H1 (cell line): ENCODE measurements at regions not wholly inside any gene's neighbourhood (a gene's known extent, or its start where the extent isn't known, plus 50 kb on each side); places are given as distances from the start of the nearest gene placed in this dataset.
"Not testable (repeated sequence)": the region's sequence is repeated elsewhere in the genome, so short reads cannot be mapped to it uniquely, and the experiment has no call there.

Experiments
- CTCF ChIA-PET: fragments of 300-600 bp; sonication (Branson Sonifier 250); formaldehyde crosslinking; loops from one replicate; lab custom pipeline; 2021; ENCODE audit not compliant: partially characterized antibody; lab: Charles Lee
- POLR2A ChIA-PET: fragments of 300-600 bp; sonication (Branson Sonifier 250); formaldehyde crosslinking; loops from one replicate; lab custom pipeline; 2021; ENCODE audit warnings: inconsistent platforms; ENCODE audit not compliant: partially characterized antibody; lab: Charles Lee
- DNase-seq, 2 experiments: peaks; one replicate each; pipeline versions ENCODE4 v3.0.0 to v3.0.0-alpha.2; 2010 to 2022; ENCODE audit warnings: low spot score in 2 of 2, low read depth in 1 of 2, mixed read lengths in 1 of 2
- FAIRE-seq: peaks from 2 replicates; lab custom pipeline; 2011; peaks lifted over from hg19 to GRCh38; lab: Jason Lieb, UNC
- H2AFZ ChIP-seq: 2 replicates; pipeline ENCODE4 v1.8.1; 2012; ENCODE audit warnings: low read length, inconsistent platforms
- H2AK5ac ChIP-seq: 2 replicates; pipeline ENCODE4 v1.6.1; 2013; ENCODE audit warnings: low read depth, low read length
- H2BK120ac ChIP-seq: replicated peaks from 2 replicates; pipeline ENCODE3; 2013; ENCODE audit warnings: low read depth, low read length, inconsistent platforms
- H2BK12ac ChIP-seq: 2 replicates; pipeline ENCODE4 v1.6.1; 2013; ENCODE audit warnings: low read depth, low read length
- H2BK15ac ChIP-seq: 2 replicates; pipeline ENCODE4 v1.6.1; 2013; ENCODE audit warnings: low read length
- H2BK20ac ChIP-seq: 2 replicates; pipeline ENCODE4 v1.6.1; 2013; ENCODE audit warnings: low read length
- H2BK5ac ChIP-seq: 2 replicates; pipeline ENCODE4 v1.6.1; 2013; ENCODE audit warnings: low read depth, low read length
- H3K14ac ChIP-seq: 2 replicates; pipeline ENCODE4 v1.6.1; 2013; ENCODE audit warnings: inconsistent platforms; ENCODE audit not compliant: insufficient read length
- H3K18ac ChIP-seq: 2 replicates; pipeline ENCODE4 v1.6.1; 2013; ENCODE audit warnings: low read length; ENCODE audit errors: extremely low read depth
- H3K23ac ChIP-seq: 2 replicates; pipeline ENCODE4 v1.6.1; 2013; ENCODE audit warnings: inconsistent platforms; ENCODE audit not compliant: insufficient read length
- H3K23me2 ChIP-seq: 2 replicates; pipeline ENCODE4 v1.6.1; 2013; ENCODE audit warnings: low read depth, low read length
- H3K27ac ChIP-seq: 2 replicates; pipeline ENCODE4 v1.6.1; 2011; ENCODE audit warnings: low read depth, low read length, inconsistent platforms
- H3K27me3 ChIP-seq, 4 experiments: replicated peaks in 1 of 4; 1 replicate in 1 of 4; 2 replicates in 3 of 4; pipeline versions ENCODE4 v1.6.1 to v1.8.1; 2011 to 2013; ENCODE audit warnings: low read length in 3 of 4, mild to moderate bottlenecking in 3 of 4, inconsistent platforms in 2 of 4, mixed read lengths in 2 of 4, moderate library complexity in 1 of 4; ENCODE audit not compliant: control insufficient read depth in 3 of 4, insufficient read depth in 3 of 4; ENCODE audit errors: extremely low read depth in 1 of 4
- H3K36me3 ChIP-seq, 4 experiments: 2 replicates each; pipeline versions ENCODE4 v1.6.1 to v1.8.1; 2011 to 2013; ENCODE audit warnings: mild to moderate bottlenecking in 4 of 4, low read length in 3 of 4, moderate library complexity in 2 of 4, control low read depth in 1 of 4, inconsistent platforms in 1 of 4; ENCODE audit not compliant: insufficient read depth in 4 of 4, control insufficient read depth in 2 of 4
- H3K4ac ChIP-seq: replicated peaks from 2 replicates; pipeline ENCODE3; 2013; ENCODE audit warnings: low read length, low read depth, mixed read lengths, inconsistent platforms; ENCODE audit not compliant: insufficient read length
- H3K4me1 ChIP-seq, 4 experiments: replicated peaks in 1 of 4; 1 replicate in 1 of 4; 2 replicates in 3 of 4; pipeline versions ENCODE4 v1.6.1 to v1.8.1; 2011 to 2013; ENCODE audit warnings: low read length in 3 of 4, inconsistent platforms in 2 of 4, mixed read lengths in 1 of 4; ENCODE audit not compliant: insufficient read depth in 4 of 4, control insufficient read depth in 3 of 4
- H3K4me2 ChIP-seq, 2 experiments: 2 replicates each; pipeline versions ENCODE4 v1.6.1 to v1.8.1; 2011 to 2013; ENCODE audit warnings: low read depth in 2 of 2, low read length in 2 of 2, control low read depth in 1 of 2, inconsistent platforms in 1 of 2, mild to moderate bottlenecking in 1 of 2; ENCODE audit not compliant: insufficient read depth in 1 of 2
- H3K4me3 ChIP-seq, 4 experiments: fragments of 200-600, 300-600 bp in 1 of 4; sonication (generic), shearing (Covaris generic), sonication (Bioruptor Twin) in 1 of 4; 2 replicates each; pipeline versions ENCODE4 v1.5.1 to v1.8.1; 2011 to 2016; ENCODE audit warnings: low read length in 4 of 4, low read depth in 3 of 4, control low read depth in 2 of 4, inconsistent platforms in 2 of 4, mild to moderate bottlenecking in 2 of 4, mixed read lengths in 1 of 4, moderate library complexity in 1 of 4; ENCODE audit not compliant: insufficient read depth in 2 of 4; ENCODE audit errors: extremely low read depth in 1 of 4
- H3K56ac ChIP-seq: replicated peaks from 2 replicates; pipeline ENCODE3; 2013; ENCODE audit warnings: low read depth, mild to moderate bottlenecking, mixed read lengths, low read length, inconsistent platforms; ENCODE audit not compliant: insufficient read length
- H3K79me1 ChIP-seq: 2 replicates; pipeline ENCODE4 v1.6.1; 2013; ENCODE audit warnings: low read depth, low read length, control low read depth
- H3K79me2 ChIP-seq, 2 experiments: 2 replicates each; pipeline versions ENCODE4 v1.6.1 to v1.8.1; 2012 to 2013; ENCODE audit warnings: low read length in 2 of 2, mild to moderate bottlenecking in 2 of 2, inconsistent platforms in 1 of 2; ENCODE audit not compliant: insufficient read depth in 2 of 2, control insufficient read depth in 1 of 2
- H3K9ac ChIP-seq, 4 experiments: replicated peaks in 1 of 4; 1 replicate in 1 of 4; 2 replicates in 3 of 4; pipeline versions ENCODE4 v1.6.1 to v1.8.1; 2011 to 2013; ENCODE audit warnings: low read depth in 3 of 4, low read length in 3 of 4, control low read depth in 2 of 4, mild to moderate bottlenecking in 2 of 4, moderate library complexity in 2 of 4, inconsistent platforms in 1 of 4; ENCODE audit errors: extremely low read depth in 1 of 4
- H3K9me3 ChIP-seq, 2 experiments: 2 replicates each; pipeline versions ENCODE4 v1.6.1 to v1.8.1; 2012 to 2013; ENCODE audit warnings: mild to moderate bottlenecking in 2 of 2, moderate library complexity in 2 of 2, control low read depth in 1 of 2, inconsistent platforms in 1 of 2, low read depth in 1 of 2, low read length in 1 of 2, mixed read lengths in 1 of 2; ENCODE audit not compliant: insufficient read depth in 2 of 2
- H4K20me1 ChIP-seq, 2 experiments: replicated peaks in 1 of 2; 2 replicates each; pipeline versions ENCODE3 to v1.8.1; 2011 to 2013; ENCODE audit warnings: inconsistent platforms in 2 of 2, low read length in 2 of 2, mild to moderate bottlenecking in 1 of 2; ENCODE audit not compliant: insufficient read depth in 2 of 2, control insufficient read depth in 1 of 2
- H4K5ac ChIP-seq: 2 replicates; pipeline ENCODE4 v1.6.1; 2013; ENCODE audit warnings: low read length, low read depth, mixed read lengths, inconsistent platforms; ENCODE audit not compliant: insufficient read length
- H4K8ac ChIP-seq: 2 replicates; pipeline ENCODE4 v1.8.0; 2013; ENCODE audit warnings: mild to moderate bottlenecking, moderate library complexity, low read length, inconsistent platforms; ENCODE audit not compliant: insufficient read depth; ENCODE audit errors: extremely low read depth
- H4K91ac ChIP-seq: replicated peaks from 2 replicates; pipeline ENCODE3; 2013; ENCODE audit warnings: low read length, mixed read lengths, inconsistent platforms; ENCODE audit not compliant: insufficient read length
- WGBS, 2 experiments: shearing (Covaris generic) in 1 of 2; methylation state at CpG; one replicate each; pipeline versions ENCODE4 v1.1.6 to v1.1.7; 2013 to 2015; ENCODE audit warnings: low lambda C conversion rate in 2 of 2, mixed read lengths in 2 of 2, inconsistent platforms in 1 of 2, low coverage in 1 of 2, missing lambda C conversion rate in 1 of 2; ENCODE audit not compliant: insufficient replicate concordance in 2 of 2, insufficient coverage in 1 of 2, insufficient read length in 1 of 2; ENCODE audit errors: extremely low coverage in 1 of 2, missing lambda C conversion rate in 1 of 2; 5-methylcytosine and 5-hydroxymethylcytosine counted together

- not testable (repeated sequence) for FAIRE-seq, H2BK5ac ChIP-seq
- 94% methylated on average over 7 of the region's 8 CpGs; no CpG with 5 or more reads in 1 of the 2 experiments for WGBS, 2 experiments
Measured at GRCh38 chr12:17564630-17565029, 525.4 kb downstream of the RERGL start.

More at GRCh38 chr12:17564630-17565029, 525.4 kb downstream of the RERGL start:
- H2AK5ac ChIP-seq, H3K56ac ChIP-seq, H4K20me1 ChIP-seq, H3K23ac ChIP-seq, H3K27me3 ChIP-seq, H3K9ac ChIP-seq, H2AFZ ChIP-seq, H3K79me1 ChIP-seq, H2BK20ac ChIP-seq, CTCF ChIA-PET, POLR2A ChIA-PET, H3K4me3 ChIP-seq, H3K36me3 ChIP-seq, H3K9me3 ChIP-seq, H4K8ac ChIP-seq, H2BK15ac ChIP-seq, H2BK120ac ChIP-seq, H3K23me2 ChIP-seq, H3K4me1 ChIP-seq, H4K5ac ChIP-seq, H2BK12ac ChIP-seq, H3K18ac ChIP-seq, H4K91ac ChIP-seq, H3K4ac ChIP-seq, H3K4me2 ChIP-seq, H3K27ac ChIP-seq, H3K14ac ChIP-seq, DNase-seq, H3K79me2 ChIP-seq: not testable (repeated sequence)
